KG1 (cell line): ENCODE measurements at regions not wholly inside any gene's neighbourhood (a gene's known extent, or its start where the extent isn't known, plus 50 kb on each side); places are given as distances from the start of the nearest gene placed in this dataset.

ENCODE experiments used
- DNase-seq: peaks from one replicate; lab custom pipeline; 2025; lab: John Stamatoyannopoulos, UW

DNA sequence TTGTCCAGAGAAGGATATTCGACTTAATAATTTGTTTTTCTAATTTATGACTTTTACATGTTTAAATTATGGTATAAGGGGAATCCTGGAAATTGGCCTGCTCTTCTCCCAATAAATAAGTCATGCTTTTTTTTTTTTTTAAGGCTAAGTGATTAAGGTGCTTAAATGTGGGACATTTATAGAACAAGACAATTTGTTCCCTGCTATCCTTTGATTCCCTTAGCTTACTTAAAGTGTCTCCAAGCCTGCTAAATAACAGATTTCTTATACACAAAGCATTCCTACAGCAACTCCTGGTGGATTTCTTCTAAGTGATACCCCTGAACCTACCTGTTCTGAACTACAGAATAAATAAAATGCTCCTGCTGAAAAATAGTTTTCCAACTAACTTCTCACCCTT is 233.0 kb upstream of the UGT8 start:
- DNase-seq = no peak

DNA sequence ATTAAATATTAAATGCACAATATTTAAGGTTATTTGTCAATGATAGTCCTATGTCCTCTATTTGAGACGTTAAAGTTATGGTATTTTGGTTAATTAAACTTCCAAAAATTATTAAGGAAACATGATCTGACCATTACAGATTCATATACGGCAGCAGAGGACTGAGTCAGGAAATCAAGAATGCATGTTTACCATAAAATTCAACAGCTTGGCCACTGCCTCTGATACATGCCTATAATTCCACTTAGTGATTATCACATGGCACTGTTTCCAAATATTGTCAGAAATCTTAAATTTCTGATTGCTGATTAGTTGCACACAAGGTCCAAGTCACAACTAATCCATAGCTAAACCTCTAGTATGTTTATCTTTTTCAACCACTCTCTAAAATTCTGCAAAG is 232.2 kb upstream of the UGT8 start:
- DNase-seq = no peak

DNA sequence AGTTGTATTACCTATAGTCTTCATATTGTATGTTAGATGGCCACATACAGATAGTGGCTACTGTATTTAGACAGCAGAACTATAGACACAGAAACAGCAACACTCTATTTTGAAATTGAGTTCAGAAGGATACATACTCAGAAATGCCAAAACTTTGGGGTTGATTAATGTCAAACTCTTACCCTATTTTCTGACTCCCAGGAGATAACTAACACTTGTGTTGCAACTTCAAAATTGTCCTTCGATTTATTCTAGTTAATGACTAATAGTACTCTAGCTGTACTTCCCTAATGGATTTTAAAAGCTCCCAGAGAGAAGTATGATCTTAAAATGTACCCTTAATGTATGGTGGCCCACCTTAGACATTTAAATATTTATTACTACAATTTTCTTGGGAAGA is 229.9 kb upstream of the UGT8 start:
- no peak for DNase-seq

DNA sequence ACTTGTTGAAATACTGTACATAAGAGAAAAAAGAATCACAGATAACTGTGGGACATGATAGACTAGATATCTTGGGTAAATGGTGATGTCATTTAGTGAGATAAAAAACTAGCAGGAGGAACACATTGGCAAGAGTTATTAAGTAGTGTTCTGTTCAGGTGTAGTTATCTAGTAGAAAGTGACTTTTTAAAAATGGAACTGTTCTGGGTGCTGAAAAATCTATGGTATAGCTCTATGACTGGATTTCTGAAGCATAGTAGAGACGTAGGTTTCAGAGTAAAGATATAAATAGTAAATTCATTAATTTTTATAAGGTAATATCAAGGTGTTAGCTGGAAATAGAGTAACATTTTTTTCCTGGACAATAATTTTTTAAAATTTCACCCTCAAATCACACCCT is 225.1 kb upstream of the UGT8 start:
- DNase-seq = no peak

DNA sequence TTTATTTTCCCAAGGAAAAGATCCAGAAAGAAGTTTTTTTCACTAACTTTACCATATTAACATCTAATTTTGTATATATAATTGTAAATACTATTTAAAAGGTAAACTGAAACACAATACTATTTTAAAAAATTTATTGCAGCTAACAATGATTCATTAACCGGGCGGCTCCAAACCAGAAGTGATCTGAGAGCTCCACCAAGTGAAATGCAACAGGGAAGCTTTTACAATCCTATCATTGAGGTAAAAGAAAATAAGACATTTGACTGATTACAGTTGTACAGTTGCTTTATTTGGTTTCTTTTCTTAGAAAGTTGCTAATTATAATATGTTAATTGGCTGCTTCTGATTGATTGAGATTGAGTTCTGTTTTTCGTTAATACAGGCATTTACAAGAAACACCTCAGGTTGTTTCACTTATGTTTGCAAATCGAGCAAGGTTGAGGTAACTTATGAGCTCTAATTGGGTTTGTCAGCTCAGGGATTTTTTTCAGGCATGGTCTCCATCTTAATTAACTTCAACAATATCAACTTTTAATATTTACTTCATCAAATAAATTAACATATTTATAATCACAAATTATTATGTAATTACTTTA is 220.2 kb upstream of the UGT8 start:
- DNase-seq = no peak

DNA sequence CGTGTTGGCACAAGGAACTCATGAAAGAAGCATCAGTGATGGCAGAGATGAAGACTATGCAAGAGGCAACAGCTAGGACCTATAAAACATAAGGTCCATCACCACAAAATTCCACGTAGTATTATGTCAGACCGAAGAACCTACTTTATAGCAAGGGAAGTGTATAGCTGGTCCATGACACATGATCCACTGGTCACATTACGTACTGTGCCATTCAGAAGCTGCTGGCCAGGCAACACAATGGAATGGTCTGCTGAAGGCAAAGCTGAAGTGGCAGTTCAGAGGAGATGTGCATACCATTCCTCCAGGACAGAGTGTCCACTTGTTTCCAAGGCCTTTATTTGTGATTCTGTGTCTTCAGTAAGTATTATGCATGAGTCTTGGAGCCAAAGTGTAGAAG is 215.5 kb upstream of the UGT8 start:
- DNase-seq = no peak

DNA sequence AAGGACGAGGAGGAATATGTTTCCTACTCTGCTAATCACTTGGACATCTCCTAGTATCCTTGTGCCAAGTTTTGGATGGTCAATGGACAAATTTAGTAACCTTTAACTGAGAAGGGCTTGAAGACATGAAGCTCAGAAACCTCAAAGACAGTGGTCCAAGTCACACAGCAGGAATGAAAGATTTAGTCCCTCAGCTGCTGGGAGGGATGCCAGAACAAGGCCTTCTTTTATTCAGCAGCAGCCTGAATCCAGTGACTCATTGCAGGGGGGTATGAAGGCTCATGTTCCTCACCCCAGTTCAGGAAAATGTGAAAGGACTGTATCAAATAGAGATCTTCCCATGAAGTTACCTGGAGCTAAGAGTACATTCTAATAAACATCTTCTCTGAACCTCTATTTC is 214.9 kb upstream of the UGT8 start:
- DNase-seq = no peak

DNA sequence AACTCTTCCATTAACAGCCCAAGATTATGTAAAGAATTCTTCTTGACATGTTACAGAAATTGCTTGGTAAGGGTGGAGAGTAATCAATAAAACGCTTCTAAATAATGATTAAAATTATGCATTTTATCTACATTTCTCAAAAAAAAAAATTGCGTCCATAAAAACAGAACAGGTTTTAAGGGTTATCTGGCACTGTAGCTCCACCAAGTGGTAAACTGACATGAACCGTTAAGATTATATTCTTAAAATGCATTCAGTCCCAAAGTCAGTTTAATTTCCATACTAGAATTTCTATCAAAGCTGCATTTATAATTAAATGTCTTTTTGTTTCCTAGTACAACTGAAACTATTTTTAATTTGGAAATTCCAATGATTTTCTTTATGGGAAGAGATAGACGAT is 214.0 kb upstream of the UGT8 start:
- no peak for DNase-seq

DNA sequence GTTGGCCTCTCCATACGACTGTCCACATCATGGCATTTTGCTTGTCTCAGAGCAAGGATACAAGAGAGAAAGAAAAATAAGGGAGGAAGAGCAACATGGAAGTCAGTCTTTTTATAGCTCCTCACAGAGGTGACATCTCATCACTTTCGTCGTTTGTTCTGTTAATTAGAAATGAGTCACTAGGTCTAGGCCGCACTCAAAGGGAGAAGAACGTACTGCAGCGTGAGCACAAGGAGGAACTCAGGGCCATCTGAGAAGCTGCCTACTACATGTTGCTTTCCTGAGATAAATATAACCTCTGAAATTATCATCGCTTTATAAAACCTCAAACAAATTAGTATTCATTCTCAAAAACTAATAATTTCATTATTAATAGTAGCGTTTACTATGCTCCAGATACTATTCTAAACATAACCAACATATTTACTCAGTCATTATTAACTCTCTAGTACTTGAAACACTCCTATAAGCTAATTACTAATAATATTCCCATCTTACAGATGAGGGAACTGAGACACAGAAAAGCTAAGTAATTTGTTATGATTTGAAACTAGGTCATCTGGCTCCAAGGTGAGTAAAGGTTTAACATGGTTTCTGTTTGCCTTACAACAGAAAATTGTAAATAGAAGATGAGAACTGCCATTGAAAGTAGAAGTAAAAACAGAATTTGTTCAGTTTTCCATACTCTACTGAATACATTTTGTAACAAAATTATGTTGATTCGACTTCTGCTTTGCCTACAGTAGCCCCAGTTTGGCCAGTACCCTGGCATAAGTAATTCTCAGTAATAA is 213.2 kb upstream of the UGT8 start:
- DNase-seq = no peak

DNA sequence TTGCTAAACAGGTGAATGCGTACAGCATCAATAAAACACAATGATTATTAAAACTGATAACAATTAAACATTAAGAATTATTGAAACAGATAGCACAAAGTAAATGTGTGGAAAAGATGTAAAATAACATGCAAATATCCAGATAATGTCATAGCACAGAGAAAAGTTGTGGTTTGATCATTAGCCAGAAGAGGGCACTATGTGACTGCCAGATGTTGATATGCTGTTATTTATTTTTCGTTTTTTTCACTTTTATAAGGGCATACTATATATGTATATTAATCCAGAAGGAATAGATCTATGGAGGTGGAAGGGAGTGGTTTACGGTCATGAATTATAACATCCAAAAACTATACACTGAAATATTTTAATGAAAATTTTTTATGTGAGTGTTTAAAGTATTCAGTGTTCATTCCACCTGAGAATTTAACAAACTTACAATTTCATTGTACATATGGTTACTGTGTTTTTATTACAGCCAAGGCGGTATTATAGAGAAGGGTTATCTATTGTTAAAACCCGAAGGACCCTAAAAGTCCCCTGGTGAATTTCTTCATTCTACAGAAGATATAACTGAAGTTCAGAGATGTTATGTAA is 211.9 kb upstream of the UGT8 start:
- DNase-seq = no peak

DNA sequence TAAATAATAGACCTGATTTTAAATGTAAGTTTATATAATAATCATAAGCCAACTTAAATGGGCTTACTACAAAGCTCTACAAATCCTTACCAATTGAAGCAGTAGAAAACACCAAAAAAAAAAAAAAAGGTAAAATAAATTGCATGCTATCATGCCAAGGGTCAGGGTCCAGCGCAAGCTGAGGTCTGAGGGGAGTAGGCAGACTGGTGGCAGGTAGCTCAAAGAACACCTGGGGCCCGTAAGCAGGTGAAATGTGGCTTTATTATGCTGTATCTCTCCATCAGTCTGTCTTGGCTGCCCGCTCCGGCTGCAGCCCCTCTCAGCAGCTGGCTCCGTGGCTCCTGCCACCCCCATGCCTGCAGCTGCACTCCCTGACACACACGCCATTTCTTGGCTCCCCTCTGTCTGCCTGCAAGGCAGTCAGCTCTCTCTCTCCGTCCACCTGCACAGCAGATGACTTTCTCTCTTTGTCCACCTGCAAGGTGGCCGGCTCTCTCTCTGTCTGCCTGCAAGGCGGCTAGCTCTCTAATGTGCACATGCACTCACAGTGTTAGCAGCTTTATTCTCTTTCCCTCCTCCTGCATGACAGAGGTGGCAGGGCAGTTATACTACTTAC is 209.4 kb upstream of the UGT8 start:
- DNase-seq = no peak

DNA sequence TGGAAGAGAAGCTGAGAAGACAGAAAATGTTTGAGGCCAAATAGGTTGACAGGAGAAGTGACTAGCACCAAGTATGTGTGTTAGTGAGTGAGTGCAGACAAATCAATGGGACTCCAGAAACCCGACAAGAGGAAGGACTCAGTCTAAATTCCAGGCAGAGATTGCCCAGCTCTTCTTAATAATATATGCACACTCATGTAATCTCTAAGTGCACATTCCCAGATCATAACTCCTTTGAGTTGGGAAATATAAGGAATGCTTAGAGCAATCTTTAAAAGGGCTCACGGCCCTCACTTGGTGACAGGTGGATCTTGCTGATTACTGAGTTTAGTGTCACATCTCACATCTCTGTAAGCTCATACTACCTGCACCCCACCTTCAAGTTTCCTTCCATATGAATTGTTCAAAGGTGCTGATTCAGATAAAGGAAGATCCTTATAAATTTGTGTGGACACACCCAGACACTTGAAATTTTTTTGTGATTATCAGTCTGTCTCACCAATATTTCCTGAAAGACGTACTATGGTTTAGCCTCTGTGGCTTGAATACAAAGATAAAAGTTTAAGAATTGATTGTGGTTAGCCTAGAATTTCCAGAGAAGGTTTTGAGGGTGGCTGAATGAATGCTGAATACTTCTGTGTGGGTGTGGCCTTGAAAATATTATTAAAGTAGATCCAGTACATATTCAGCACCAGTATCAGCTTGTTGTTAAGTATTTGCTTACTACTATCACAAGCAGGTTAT is 205.1 kb upstream of the UGT8 start:
- DNase-seq = no peak

DNA sequence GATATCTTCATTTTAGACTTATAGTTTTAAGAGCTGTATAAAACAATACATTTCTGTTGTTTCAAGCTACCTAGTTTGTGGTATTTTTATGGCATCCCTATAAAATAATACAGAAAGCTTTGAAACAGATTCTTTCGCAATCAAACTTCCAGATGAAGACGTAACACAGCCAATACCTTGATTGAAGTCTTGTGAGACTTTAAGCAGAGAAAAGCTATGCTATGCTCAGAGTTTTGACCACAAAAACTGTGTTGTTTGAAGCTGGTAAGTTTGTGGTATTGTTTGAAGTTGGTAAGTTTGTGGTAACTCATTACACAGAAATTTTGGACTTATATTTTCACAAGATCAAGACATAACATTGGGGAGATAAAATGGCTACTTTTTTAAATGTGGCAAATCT is 201.8 kb upstream of the UGT8 start:
- no peak for DNase-seq

DNA sequence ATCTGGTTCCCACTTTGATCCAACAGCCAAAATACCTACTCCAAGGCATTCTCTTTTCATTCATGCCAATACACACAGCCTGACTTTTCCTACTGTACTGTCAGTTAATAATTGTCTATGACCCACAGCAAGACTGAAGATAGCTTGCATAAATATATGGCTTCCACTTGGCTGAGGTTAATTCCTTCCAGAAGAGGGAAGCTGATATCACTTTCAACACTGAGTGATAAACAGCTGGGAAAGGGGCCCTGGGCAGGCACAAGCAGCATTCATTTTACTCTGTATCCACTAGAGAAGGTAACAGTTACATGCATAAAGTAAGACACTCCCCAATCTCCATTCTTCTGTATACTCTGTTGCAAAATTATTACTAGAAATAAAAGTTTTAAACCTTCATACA is 200.2 kb upstream of the UGT8 start:
- DNase-seq = no peak

DNA sequence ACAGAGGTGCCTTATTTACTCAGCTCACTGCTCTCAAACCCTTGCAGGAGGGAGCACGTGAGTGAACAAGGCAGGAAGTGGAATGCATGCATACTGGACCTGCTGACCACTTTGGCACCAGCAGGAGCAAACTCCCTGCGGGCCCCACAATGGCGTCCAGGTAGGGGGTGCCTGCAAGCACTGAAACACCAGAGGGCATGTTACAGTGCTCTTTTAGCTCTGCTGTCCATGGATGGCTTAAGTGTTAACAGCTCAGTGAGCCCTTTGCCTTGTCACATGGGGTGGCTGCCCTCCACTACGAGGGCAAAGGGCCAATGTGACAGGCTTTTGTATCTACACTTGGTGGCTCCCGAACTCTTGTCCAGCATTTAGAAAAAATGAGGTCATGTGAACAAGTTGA is 199.5 kb upstream of the UGT8 start:
- DNase-seq = no peak

DNA sequence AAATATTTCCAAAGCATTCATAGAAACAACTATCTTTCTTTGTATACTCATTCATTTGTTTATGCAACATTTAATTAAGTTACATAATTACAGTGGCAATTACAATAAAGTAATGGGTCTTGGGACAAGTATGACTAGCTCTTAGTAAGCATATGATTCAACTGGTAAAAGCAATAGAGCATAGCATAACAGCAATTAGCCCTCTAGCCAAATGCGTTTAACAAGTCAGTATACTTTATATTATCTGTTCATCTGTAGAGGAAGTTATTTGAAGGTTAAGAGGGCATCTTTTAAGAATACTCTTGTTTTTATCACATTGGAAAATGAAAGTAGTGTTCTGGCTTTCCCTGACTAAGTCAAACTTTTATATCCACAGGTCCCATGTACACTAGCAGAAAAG is 198.1 kb upstream of the UGT8 start:
- no peak for DNase-seq

DNA sequence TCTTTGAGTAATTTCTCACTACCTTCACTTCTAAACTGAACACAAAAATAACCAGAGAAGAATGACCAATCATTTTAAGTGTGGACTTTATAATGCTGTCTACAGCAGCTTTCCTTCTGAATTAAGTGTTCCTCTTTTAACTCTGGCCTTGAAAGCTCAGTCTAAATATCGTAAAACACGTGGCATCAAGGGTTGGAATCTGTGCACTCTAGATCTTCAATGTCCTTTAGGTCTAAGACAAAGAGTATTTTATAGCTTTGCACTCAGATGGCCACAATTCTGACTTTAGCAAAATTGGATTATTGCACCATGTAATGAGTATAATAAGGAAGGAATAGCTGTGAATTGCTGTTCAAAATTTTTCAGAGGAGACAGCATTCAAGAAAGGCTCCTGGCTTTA is 197.1 kb upstream of the UGT8 start:
- DNase-seq = no peak

DNA sequence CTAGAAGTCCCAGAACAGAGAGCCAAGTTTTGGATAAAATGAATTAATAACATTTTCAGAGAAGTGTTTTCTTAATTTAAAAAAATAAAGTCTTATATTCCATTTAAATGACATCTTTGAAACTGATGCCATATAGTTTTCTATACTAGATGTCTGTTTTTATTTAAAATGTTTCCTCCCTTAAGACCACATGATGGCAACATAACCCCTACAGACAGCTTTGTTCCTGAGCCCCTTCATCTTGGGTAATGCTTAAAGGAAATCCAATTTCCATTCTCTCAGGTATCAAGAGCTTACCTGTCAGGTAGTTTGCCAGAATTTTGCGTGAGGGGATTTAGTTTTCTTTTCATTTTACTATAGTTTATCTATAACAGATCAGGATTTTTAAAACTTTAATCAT is 181.4 kb upstream of the UGT8 start:
- no peak for DNase-seq

DNA sequence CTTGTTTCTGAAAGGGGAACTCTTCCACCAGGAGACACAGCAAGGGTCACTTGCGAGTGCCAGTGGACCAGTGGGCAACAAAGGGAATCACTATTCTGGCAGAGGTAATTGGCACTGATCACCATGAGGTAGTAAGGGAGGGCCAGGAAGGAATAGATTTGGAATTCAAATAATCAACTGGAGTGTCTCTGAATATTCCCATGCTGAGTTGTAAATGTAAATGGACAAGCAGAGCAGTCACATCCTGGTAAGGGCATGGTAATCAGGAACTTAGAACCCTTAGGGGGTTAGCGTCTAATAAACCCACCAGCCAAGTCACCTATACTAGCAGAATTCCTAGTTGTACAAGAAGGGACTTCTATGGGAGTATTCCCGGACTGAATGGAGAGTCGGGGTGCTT is 178.5 kb upstream of the UGT8 start:
- no peak for DNase-seq

DNA sequence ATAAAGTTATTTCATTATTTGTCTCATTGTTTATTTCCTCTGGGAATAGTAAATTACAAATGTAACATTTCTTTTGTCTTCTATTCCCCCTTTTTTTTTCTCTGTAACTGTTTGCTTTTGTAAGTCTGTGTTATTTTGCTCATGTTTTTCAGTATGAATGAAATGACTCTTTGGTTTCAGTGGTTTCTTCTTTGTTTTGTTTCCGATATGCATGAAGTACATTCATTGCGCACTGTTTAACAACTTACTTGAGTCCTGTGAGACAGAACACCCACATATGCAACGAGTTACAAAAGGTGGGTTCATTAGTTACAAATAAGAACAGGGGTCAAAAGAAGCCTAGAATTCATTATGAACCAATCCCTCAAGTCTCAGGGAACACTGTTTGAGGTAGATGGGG is 175.0 kb upstream of the UGT8 start:
- no peak for DNase-seq

DNA sequence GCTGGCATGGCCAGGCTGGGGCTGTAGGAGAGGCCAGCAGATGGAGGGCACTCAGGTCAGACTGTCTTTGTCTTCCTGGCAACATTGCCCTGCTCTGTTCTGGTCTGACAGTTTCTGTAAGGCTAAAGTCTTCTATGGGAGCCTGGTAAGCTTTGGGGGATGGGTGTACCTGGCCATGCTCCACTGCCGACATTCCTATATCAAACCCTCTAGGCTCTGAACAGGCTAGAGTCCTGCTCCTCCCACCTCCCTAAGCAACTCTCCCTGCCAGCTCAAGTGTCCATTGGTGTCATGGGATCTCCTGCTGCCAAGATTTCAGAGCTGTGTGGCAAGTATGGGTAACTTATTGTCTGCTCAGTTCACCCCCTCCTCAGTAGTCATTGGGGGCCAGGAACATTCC is 163.5 kb upstream of the UGT8 start:
- no peak for DNase-seq

DNA sequence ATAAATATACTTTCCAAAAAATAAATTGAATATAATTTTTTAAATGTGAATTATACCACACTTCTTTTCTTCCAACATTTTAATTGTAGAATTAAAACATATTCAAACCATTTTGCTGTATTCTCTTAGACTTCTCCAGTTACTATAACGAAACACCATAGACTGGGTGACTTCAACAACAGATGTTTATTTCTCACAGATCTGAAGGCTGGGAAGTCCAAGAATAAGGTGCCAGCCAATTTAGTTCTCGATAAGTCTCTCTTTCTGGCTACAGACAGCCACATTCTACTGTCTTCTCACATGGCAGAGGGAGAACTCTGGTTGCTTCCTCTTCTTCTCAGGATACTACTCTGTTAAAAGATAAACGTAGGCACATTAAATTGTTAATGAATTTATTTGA is 155.8 kb upstream of the UGT8 start:
- no peak for DNase-seq

DNA sequence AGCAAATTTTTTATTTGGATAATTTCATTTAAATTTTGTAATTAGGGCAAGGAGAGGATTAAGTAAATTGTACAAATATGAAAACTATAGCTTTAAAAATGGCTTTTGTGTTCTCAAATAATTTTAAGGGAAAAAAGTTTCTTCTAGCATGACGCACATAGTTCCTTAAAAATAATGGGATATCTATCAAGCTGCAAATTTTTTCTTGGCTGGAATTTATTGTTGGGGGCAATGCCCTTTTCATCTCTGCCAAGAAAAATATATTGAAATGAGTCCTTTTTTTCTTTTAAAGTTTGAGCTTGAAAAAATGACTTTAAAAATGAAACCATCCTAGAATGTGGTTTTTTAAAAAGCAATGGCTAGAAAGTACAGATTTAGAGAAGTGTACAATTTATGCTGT is 154.4 kb upstream of the UGT8 start:
- no peak for DNase-seq
